ENCODE measurements at regions not wholly inside any gene's neighbourhood (a gene's known extent, or its start where the extent isn't known, plus 50 kb on each side); places are given as distances from the start of the nearest gene placed in this dataset.

GRCh38 chrX:20951016-20951810 is 423.0 kb upstream of the CNKSR2 start:
- TF ChIP-seq CTCF (IDR thresholded peaks at IDR 0.05; ENCODE audit: low read depth, low read length) = no peak

GRCh38 chrX:20947411-20947912 is 426.8 kb upstream of the CNKSR2 start:
- H3K4me3 ChIP-seq (ENCODE audit: low read depth, low read length) = no peak overlapping the region
- no peaks in the 10 kb centered on the region for H3K36me3 ChIP-seq
- peaks cover 5% of the 10 kb centered on the region for H3K27me3 ChIP-seq (ENCODE audit: insufficient read depth, low read depth, severe bottlenecking)
- DNase-seq = no peak
- H3K9me3 ChIP-seq (ENCODE audit: severe bottlenecking) = no peaks in the 10 kb centered on the region
- no peak for TF ChIP-seq CTCF (IDR thresholded peaks at IDR 0.05; ENCODE audit: low read depth, low read length)
- no peak overlapping the region for H3K27ac ChIP-seq

More at GRCh38 chrX:20951016-20951810, 423.0 kb upstream of the CNKSR2 start:
- no peaks in the 10 kb centered on the region for H3K9me3 ChIP-seq (ENCODE audit: severe bottlenecking)
- H3K4me3 ChIP-seq (ENCODE audit: low read depth, low read length) = no peak overlapping the region
- H3K36me3 ChIP-seq = no peaks in the 10 kb centered on the region
- DNase-seq = no peak
- peaks cover 5% of the 10 kb centered on the region for H3K27me3 ChIP-seq (ENCODE audit: insufficient read depth, low read depth, severe bottlenecking)
- H3K27ac ChIP-seq = no peak overlapping the region

GRCh38 chrX:20913760-20914159 is 460.5 kb upstream of the CNKSR2 start:
- H3K4me3 ChIP-seq (ENCODE audit: low read depth, low read length) = no peak overlapping the region
- H3K36me3 ChIP-seq = no peaks in the 10 kb centered on the region
- H3K27ac ChIP-seq = no peak overlapping the region
- TF ChIP-seq CTCF (IDR thresholded peaks at IDR 0.05; ENCODE audit: low read depth, low read length) = no peak
- peaks cover 12% of the 10 kb centered on the region for H3K27me3 ChIP-seq (ENCODE audit: insufficient read depth, low read depth, severe bottlenecking)
- DNase-seq = no peak
- no peaks in the 10 kb centered on the region for H3K9me3 ChIP-seq (ENCODE audit: severe bottlenecking)

DNA sequence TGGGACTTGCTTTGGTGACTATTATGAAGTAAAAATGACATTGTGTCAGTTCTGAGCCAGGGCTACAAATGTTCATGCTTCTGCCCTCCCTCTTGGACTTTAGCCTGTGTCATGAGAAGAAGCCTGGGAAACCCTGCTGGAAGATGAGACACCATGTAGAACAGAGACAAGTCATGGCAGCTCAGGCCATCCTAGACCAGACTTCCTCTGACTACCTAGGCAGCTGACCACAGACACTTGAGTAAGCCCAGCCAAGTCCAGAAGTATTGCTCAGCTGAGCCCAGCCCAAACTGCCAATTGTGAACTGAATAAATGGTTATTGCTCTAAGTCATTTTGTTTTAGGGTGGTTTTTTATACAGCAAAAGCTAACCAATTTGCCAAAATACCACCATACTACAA is 467.6 kb upstream of the CNKSR2 start:
- Histone ChIP-seq H3K9me3 (ENCODE audit: severe bottlenecking) (no peaks in the 10 kb centered on the region), H3K36me3 (no peaks in the 10 kb centered on the region), H3K27ac (no peak overlapping the region), H3K4me3 (ENCODE audit: low read depth, low read length) (no peak overlapping the region), H3K27me3 (ENCODE audit: insufficient read depth, low read depth, severe bottlenecking) (peaks cover 24% of the 10 kb centered on the region)
- TF ChIP-seq CTCF (IDR thresholded peaks at IDR 0.05; ENCODE audit: low read depth, low read length) = no peak
- no peak for DNase-seq

- no peaks in the 10 kb centered on the region for H3K9me3 ChIP-seq (ENCODE audit: severe bottlenecking)
Observed at GRCh38 chrX:20884565-20884964, 489.7 kb upstream of the CNKSR2 start.

More at GRCh38 chrX:20884565-20884964, 489.7 kb upstream of the CNKSR2 start:
- Histone ChIP-seq H3K27me3 (ENCODE audit: insufficient read depth, low read depth, severe bottlenecking) (peaks cover 3% of the 10 kb centered on the region), H3K27ac (no peak overlapping the region), H3K4me3 (ENCODE audit: low read depth, low read length) (no peak overlapping the region), H3K36me3 (no peaks in the 10 kb centered on the region)
- TF ChIP-seq CTCF (IDR thresholded peaks at IDR 0.05; ENCODE audit: low read depth, low read length) = no peak
- DNase-seq = no peak

Measured in WERI-Rb-1 (cell line).